GM18867 (cell line): ENCODE measurements at regions not wholly inside any gene's neighbourhood (a gene's known extent, or its start where the extent isn't known, plus 50 kb on each side); places are given as distances from the start of the nearest gene placed in this dataset.
A peak's percentile ranks its signal among the peaks of the same experiment; 100 is the strongest.
"Not testable (repeated sequence)": the region's sequence is repeated elsewhere in the genome, so short reads cannot be mapped to it uniquely, and the experiment has no call there.

Experiments
- ATAC-seq: cut with Tn5 transposase; IDR thresholded peaks from one replicate; pipeline ENCODE4 v1.9.1; 2021; ENCODE audit warnings: mild to moderate bottlenecking, moderate library complexity; ENCODE audit not compliant: unreplicated experiment

GRCh38 chr13:70568571-70568970, 460.3 kb upstream of the KLHL1 start:
- ATAC-seq: peak; percentile 91

- no peak for ATAC-seq
Measured at GRCh38 chr13:70544706-70545105, 436.5 kb upstream of the KLHL1 start.

- no peak for ATAC-seq
Measured at GRCh38 chr13:70541451-70541850, 433.2 kb upstream of the KLHL1 start.

GRCh38 chr13:70534466-70534865, 426.2 kb upstream of the KLHL1 start:
- ATAC-seq: no peak

GRCh38 chr13:70529652-70530051, 421.4 kb upstream of the KLHL1 start:
- ATAC-seq: no peak

- ATAC-seq: no peak
Measured at GRCh38 chr13:70527599-70527998, 419.3 kb upstream of the KLHL1 start.

- no peak for ATAC-seq
Measured at GRCh38 chr13:70523622-70524021, 415.4 kb upstream of the KLHL1 start.

- ATAC-seq: no peak
Measured at GRCh38 chr13:70520275-70521036, 412.2 kb upstream of the KLHL1 start.

GRCh38 chr13:70518081-70518480, 409.8 kb upstream of the KLHL1 start:
- ATAC-seq: no peak

- no peak for ATAC-seq
Measured at GRCh38 chr13:70516226-70516625, 408.0 kb upstream of the KLHL1 start.

GRCh38 chr13:70511861-70512417, 403.7 kb upstream of the KLHL1 start:
- not testable (repeated sequence) for ATAC-seq

GRCh38 chr13:70505809-70506208, 397.6 kb upstream of the KLHL1 start:
- no peak for ATAC-seq

- ATAC-seq: no peak
Measured at GRCh38 chr13:70502944-70503343, 394.7 kb upstream of the KLHL1 start.

- ATAC-seq: no peak
Measured at GRCh38 chr13:70490320-70490935, 382.2 kb upstream of the KLHL1 start.

- no peak for ATAC-seq
Measured at GRCh38 chr13:70484931-70485330, 376.7 kb upstream of the KLHL1 start.

- no peak for ATAC-seq
Measured at GRCh38 chr13:70483599-70484276, 375.5 kb upstream of the KLHL1 start.

- ATAC-seq: no peak
Measured at GRCh38 chr13:70473907-70474306, 365.7 kb upstream of the KLHL1 start.

GRCh38 chr13:70469077-70469476, 360.8 kb upstream of the KLHL1 start:
- no peak for ATAC-seq

GRCh38 chr13:70457474-70457873, 349.2 kb upstream of the KLHL1 start:
- ATAC-seq: no peak

GRCh38 chr13:70448820-70449219, 340.6 kb upstream of the KLHL1 start:
- no peak for ATAC-seq

- no peak for ATAC-seq
Measured at GRCh38 chr13:70432276-70432805, 324.1 kb upstream of the KLHL1 start.
